MCF 10A (cell line): ENCODE measurements at regions not wholly inside any gene's neighbourhood (a gene's known extent, or its start where the extent isn't known, plus 50 kb on each side); places are given as distances from the start of the nearest gene placed in this dataset.

Experiments
- BruUV-seq: library from RNA; stranded (reverse); fragments of 400-500 nt; replicated peaks from 2 replicates; lab custom pipeline; 2021; lab: Mats Ljungman, UMichigan
- CTCF ChIA-PET: fragments of 300-600 bp; sonication (Branson Sonifier 250); formaldehyde crosslinking; extraction: SDS; loops from one replicate; lab custom pipeline; 2021; ENCODE audit warnings: antibody characterized with exemption, inconsistent platforms; lab: Yijun Ruan, JAX
- POLR2A ChIA-PET: fragments of 300-600, 350-650 bp; sonication (Branson Sonifier 250); formaldehyde crosslinking; extraction: SDS; loops from one replicate; lab custom pipeline; 2020; ENCODE audit warnings: antibody characterized with exemption, inconsistent platforms; lab: Yijun Ruan, JAX
- DNase-seq: peaks from one replicate; pipeline ENCODE4 v3.0.0-alpha.2; 2018; ENCODE audit not compliant: unreplicated experiment
- H3K27ac Mint-ChIP-seq: one replicate; pipeline ENCODE4 v1.8.0; 2022; ENCODE audit warnings: mild to moderate bottlenecking, low read depth, mixed read lengths; ENCODE audit not compliant: unreplicated experiment
- H3K27me3 Mint-ChIP-seq: one replicate; pipeline ENCODE4 v1.8.0; 2022; ENCODE audit warnings: mixed read lengths; ENCODE audit not compliant: insufficient read depth, unreplicated experiment
- H3K36me3 Mint-ChIP-seq: one replicate; pipeline ENCODE4 v1.8.0; 2022; ENCODE audit warnings: mild to moderate bottlenecking, moderate library complexity, mixed read lengths; ENCODE audit not compliant: insufficient read depth, unreplicated experiment
- H3K4me1 Mint-ChIP-seq: one replicate; pipeline ENCODE4 v1.8.0; 2022; ENCODE audit warnings: mixed read lengths; ENCODE audit not compliant: insufficient read depth, unreplicated experiment
- H3K4me3 Mint-ChIP-seq: one replicate; pipeline ENCODE4 v1.8.0; 2022; ENCODE audit warnings: mild to moderate bottlenecking, moderate library complexity, mixed read lengths; ENCODE audit not compliant: unreplicated experiment
- H3K9me3 Mint-ChIP-seq: one replicate; pipeline ENCODE4 v1.8.0; 2022; ENCODE audit warnings: mixed read lengths; ENCODE audit not compliant: unreplicated experiment
- intact Hi-C: fragments of 100-400 bp; cut with micrococcal nuclease; formaldehyde crosslinking; loops from 2 replicates; pipeline ENCODE4 v1.14.1; 2022
- TF ChIP-seq, protein P1 (sequence below): fragments of 200-600 bp; IDR thresholded peaks from one replicate; pipeline ENCODE4 v1.8.0; 2022; ENCODE audit warnings: antibody characterized with exemption, mild to moderate bottlenecking; ENCODE audit not compliant: unreplicated experiment

DNA sequence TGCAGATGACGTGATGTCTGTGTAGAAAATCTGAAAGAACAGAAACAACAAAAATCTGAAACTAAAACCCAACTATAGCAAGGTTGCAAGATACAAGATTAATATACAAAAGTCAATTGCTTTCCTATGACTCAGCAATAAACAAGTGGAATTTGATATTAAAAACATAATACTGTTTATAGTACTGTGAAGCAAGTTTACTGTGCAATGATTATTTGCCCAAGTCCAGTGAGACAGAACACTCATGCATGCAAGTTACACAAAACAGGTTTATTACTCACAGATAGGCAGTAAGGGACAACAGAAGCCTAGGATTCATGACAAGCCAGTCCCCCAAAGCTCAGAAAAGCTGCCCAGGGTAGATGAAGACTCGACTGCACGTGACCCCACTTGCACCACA is 62.4 kb upstream of the RAB4A start:
- no peaks in the 10 kb centered on the region for H3K36me3 Mint-ChIP-seq
- no peaks in the 10 kb centered on the region for H3K9me3 Mint-ChIP-seq
- H3K27me3 Mint-ChIP-seq: peaks cover 22% of the 10 kb centered on the region
- ChIA-PET POLR2A (no interaction called here), CTCF (interaction anchor here (0.6 to 1.0 kb wide), 3 partner anchors 17 to 45 kb away, joined by 3 to 4 read pairs (median 3); no protein-coding TSS in a partner anchor)
- intact Hi-C loops: no loop called here
- H3K27ac Mint-ChIP-seq: no peak overlapping the region
- no peaks in the 10 kb centered on the region for H3K4me1 Mint-ChIP-seq
- TF ChIP-seq, protein P1, sequence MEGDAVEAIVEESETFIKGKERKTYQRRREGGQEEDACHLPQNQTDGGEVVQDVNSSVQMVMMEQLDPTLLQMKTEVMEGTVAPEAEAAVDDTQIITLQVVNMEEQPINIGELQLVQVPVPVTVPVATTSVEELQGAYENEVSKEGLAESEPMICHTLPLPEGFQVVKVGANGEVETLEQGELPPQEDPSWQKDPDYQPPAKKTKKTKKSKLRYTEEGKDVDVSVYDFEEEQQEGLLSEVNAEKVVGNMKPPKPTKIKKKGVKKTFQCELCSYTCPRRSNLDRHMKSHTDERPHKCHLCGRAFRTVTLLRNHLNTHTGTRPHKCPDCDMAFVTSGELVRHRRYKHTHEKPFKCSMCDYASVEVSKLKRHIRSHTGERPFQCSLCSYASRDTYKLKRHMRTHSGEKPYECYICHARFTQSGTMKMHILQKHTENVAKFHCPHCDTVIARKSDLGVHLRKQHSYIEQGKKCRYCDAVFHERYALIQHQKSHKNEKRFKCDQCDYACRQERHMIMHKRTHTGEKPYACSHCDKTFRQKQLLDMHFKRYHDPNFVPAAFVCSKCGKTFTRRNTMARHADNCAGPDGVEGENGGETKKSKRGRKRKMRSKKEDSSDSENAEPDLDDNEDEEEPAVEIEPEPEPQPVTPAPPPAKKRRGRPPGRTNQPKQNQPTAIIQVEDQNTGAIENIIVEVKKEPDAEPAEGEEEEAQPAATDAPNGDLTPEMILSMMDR: no peak
- no peak for DNase-seq
- no TSS peak for BruUV-seq
- no peak overlapping the region for H3K4me3 Mint-ChIP-seq

DNA sequence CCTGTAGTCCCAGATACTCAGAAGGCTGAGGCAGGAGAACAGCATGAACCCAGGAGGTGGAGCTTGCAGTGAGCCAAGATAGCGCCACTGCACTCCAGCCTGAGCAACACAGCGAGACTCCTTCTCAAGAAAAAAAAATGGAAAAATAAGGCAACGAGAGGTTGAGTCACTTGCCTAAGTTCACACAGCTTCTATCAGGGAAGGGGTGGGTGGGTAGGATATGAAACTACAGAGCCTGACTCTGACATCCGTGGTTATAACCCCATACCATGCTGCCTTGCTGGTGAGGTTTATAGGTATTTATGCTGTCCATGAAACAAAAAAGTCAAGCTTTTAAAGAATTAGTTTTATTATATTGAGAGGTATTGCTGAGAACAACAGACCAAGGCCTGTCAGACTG is 61.5 kb upstream of the RAB4A start:
- Mint-ChIP-seq H3K36me3 (no peaks in the 10 kb centered on the region), H3K27ac (no peak overlapping the region), H3K27me3 (peaks cover 22% of the 10 kb centered on the region), H3K4me3 (no peak overlapping the region), H3K4me1 (no peaks in the 10 kb centered on the region), H3K9me3 (no peaks in the 10 kb centered on the region)
- ChIA-PET POLR2A (interaction anchor here (0.9 kb wide), 2 partner anchors 16 to 27 kb away, joined by 3 read pairs; no protein-coding TSS in a partner anchor), CTCF (interaction anchor here (0.6 to 1.0 kb wide), 3 partner anchors 19 to 96 kb away, joined by 3 to 4 read pairs (median 3); no protein-coding TSS in a partner anchor)
- DNase-seq: no peak
- TF ChIP-seq, protein P1: no peak
- intact Hi-C loops: no loop called here
- no TSS peak for BruUV-seq

DNA sequence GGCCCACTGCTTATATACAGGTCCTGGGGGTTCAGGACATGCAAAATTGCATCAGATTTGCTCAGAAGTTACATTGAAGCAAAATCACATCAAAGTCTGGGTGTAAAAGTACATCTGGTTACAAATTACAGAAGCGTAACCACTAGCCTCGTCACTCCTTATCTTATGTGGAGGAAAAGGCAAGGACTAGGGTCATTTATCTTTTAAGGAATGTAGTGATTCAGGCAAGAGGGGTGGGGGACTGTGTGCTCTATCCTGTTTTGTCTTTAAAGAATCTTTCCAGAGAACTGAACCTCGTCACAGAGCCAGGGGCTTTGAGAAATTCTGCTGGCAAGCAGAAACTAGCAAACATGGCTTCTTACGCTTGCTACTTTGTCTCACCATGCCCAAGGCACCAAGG is 61.1 kb upstream of the RAB4A start:
- ChIA-PET CTCF (no interaction called here), POLR2A (interaction anchor here (0.9 to 1.2 kb wide), 3 partner anchors 11 to 27 kb away, joined by 3 read pairs; no protein-coding TSS in a partner anchor)
- DNase-seq: no peak
- BruUV-seq: no TSS peak
- intact Hi-C loops: no loop called here
- Mint-ChIP-seq H3K4me1 (no peaks in the 10 kb centered on the region), H3K36me3 (no peaks in the 10 kb centered on the region), H3K27ac (no peak overlapping the region), H3K4me3 (no peak overlapping the region), H3K9me3 (no peaks in the 10 kb centered on the region), H3K27me3 (peaks cover 22% of the 10 kb centered on the region)
- TF ChIP-seq, protein P1: no peak

DNA sequence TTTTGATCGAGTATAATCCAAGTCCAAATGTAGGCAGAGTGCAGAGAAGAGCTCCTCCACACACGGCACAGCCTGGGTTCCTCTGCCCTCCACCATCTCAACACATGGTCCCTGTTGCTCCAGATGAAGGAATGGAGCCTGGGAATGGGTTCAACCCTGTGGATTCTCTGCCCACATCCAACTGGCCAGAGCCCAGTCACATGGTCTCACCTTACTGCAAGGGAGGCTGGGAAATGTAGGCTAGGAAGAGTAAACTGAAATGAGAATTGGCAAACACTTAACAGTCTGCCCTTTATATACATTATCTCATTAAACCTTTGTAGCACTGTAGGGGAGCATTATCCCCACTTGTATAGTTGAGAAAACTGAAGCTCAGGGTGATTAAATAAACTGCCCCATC is 60.1 kb upstream of the RAB4A start:
- H3K4me3 Mint-ChIP-seq: no peak overlapping the region
- no peaks in the 10 kb centered on the region for H3K36me3 Mint-ChIP-seq
- DNase-seq: no peak
- ChIA-PET CTCF (interaction anchor here (1.3 to 1.7 kb wide), 2 partner anchors 16 to 476 kb away, joined by 5 to 6 read pairs; no protein-coding TSS in a partner anchor), POLR2A (interaction anchor here (1.2 to 1.3 kb wide), 2 partner anchors 9 to 10 kb away, joined by 3 read pairs; no protein-coding TSS in a partner anchor)
- no TSS peak for BruUV-seq
- H3K27me3 Mint-ChIP-seq: peaks cover 16% of the 10 kb centered on the region
- no peaks in the 10 kb centered on the region for H3K4me1 Mint-ChIP-seq
- TF ChIP-seq, protein P1: no peak
- intact Hi-C loops: no loop called here
- no peak overlapping the region for H3K27ac Mint-ChIP-seq
- no peaks in the 10 kb centered on the region for H3K9me3 Mint-ChIP-seq
